GM12878 (cell line): ENCODE measurements at regions not wholly inside any gene's neighbourhood (a gene's known extent, or its start where the extent isn't known, plus 50 kb on each side); places are given as distances from the start of the nearest gene placed in this dataset.

Experiments
- ATAC-seq: fragments of 200-7000 bp; cut with Tn5 transposase; 3 replicates; pipeline ENCODE4 v1.9.1; 2020; ENCODE audit warnings: mild to moderate bottlenecking, moderate library complexity
- BruUV-seq: library from RNA; stranded (reverse); fragments of 400-500 nt; replicated peaks from 2 replicates; lab custom pipeline; 2021; lab: Mats Ljungman, UMichigan
- CTCF ChIA-PET: fragments of 300-600 bp; sonication (Branson Sonifier 250); formaldehyde crosslinking; extraction: SDS; loops from one replicate; lab custom pipeline; 2021; ENCODE audit warnings: inconsistent platforms; lab: Yijun Ruan, JAX
- POLR2A ChIA-PET: fragments of 350-600 bp; formaldehyde crosslinking; extraction: SDS; loops from one replicate; lab custom pipeline; 2021; ENCODE audit warnings: inconsistent platforms; lab: Charles Lee
- RAD21 ChIA-PET: fragments of 300-600 bp; sonication (Branson Sonifier 250); formaldehyde crosslinking; loops from one replicate; lab custom pipeline; 2023; ENCODE audit warnings: antibody characterized with exemption; ENCODE audit not compliant: unreplicated experiment; lab: Charles Lee
- SMC1A ChIA-PET: fragments of 300-600 bp; sonication (Branson Sonifier 250); formaldehyde crosslinking; loops from one replicate; lab custom pipeline; 2023; ENCODE audit not compliant: unreplicated experiment, uncharacterized antibody; lab: Charles Lee
- DNase-seq: peaks from one replicate; pipeline ENCODE4 v3.0.0-alpha.2; 2011; ENCODE audit warnings: low read depth, low spot score
- FAIRE-seq: peaks from 3 replicates; lab custom pipeline; 2011; peaks lifted over from hg19 to GRCh38; lab: Jason Lieb, UNC
- H2AFZ ChIP-seq: 2 replicates; pipeline ENCODE4 v1.6.0; 2011; ENCODE audit warnings: low read depth, low read length, control low read depth; ENCODE audit not compliant: control insufficient read depth
- H3K27ac ChIP-seq: 2 replicates; pipeline ENCODE4 v1.5.1; 2011; ENCODE audit warnings: control low read depth; ENCODE audit not compliant: control insufficient read depth, insufficient read depth
- H3K27me3 ChIP-seq, 2 experiments: replicated peaks in 1 of 2; 2 replicates each; pipeline versions ENCODE4 v1.6.0 to v1.6.1; 2011; ENCODE audit warnings: low read length in 1 of 2; ENCODE audit not compliant: control insufficient read depth in 2 of 2, insufficient read depth in 2 of 2
- H3K36me3 ChIP-seq, 2 experiments: 2 replicates each; pipeline ENCODE4 v1.5.1; 2011; ENCODE audit warnings: low read length in 1 of 2; ENCODE audit not compliant: control insufficient read depth in 2 of 2, insufficient read depth in 2 of 2
- H3K4me1 ChIP-seq: 2 replicates; pipeline ENCODE4 v1.6.1; 2011; ENCODE audit warnings: mild to moderate bottlenecking, low read length, moderate library complexity, mixed read lengths; ENCODE audit not compliant: control insufficient read depth, insufficient read depth
- H3K4me2 ChIP-seq: 2 replicates; pipeline ENCODE4 v1.6.0; 2011; ENCODE audit warnings: control low read depth; ENCODE audit not compliant: control insufficient read depth, insufficient read depth
- H3K4me3 ChIP-seq: fragments of 200-600 bp; sonication (generic); 2 replicates; pipeline ENCODE4 v1.5.1; 2016
- H3K79me2 ChIP-seq: 2 replicates; pipeline ENCODE4 v1.6.0; 2011; ENCODE audit warnings: low read length; ENCODE audit not compliant: control insufficient read depth, insufficient read depth
- H3K9ac ChIP-seq: 2 replicates; pipeline ENCODE4 v1.8.0; 2011; ENCODE audit warnings: low read length, control low read depth, mixed read lengths; ENCODE audit not compliant: control insufficient read depth, insufficient read depth
- H3K9me3 ChIP-seq: replicated peaks from 3 replicates; pipeline ENCODE4 v1.5.1; 2011; ENCODE audit warnings: mild to moderate bottlenecking, low read length; ENCODE audit not compliant: control insufficient read depth, insufficient read depth
- H4K20me1 ChIP-seq: 2 replicates; pipeline ENCODE4 v1.6.0; 2011; ENCODE audit not compliant: control insufficient read depth, insufficient read depth
- BMI1 ChIP-seq: fragments of 450-650 bp; IDR thresholded peaks from 2 replicates; pipeline ENCODE4 v1.6.1; 2016; ENCODE audit warnings: mild to moderate bottlenecking, moderate library complexity, borderline replicate concordance
- BRCA1 ChIP-seq: IDR thresholded peaks from 2 replicates; pipeline ENCODE4 v1.6.1; 2011; ENCODE audit warnings: low read depth, low read length, improper control_type of control experiment
- CBX3 ChIP-seq: fragments of 200-600 bp; sonication (generic); IDR thresholded peaks from 2 replicates; pipeline ENCODE4 v1.6.1; 2016; ENCODE audit warnings: low read depth, borderline replicate concordance
- CHD2 ChIP-seq: IDR thresholded peaks from 2 replicates; pipeline ENCODE4 v1.6.1; 2011; ENCODE audit warnings: low read depth, low read length, improper control_type of control experiment, borderline replicate concordance
- KDM1A ChIP-seq: fragments of 200-600 bp; sonication (generic); IDR thresholded peaks from 2 replicates; pipeline ENCODE4 v1.6.1; 2016; ENCODE audit warnings: borderline replicate concordance
- LARP7 ChIP-seq: fragments of 450-650 bp; IDR thresholded peaks from 2 replicates; pipeline ENCODE4 v1.6.1; 2017; ENCODE audit warnings: mild to moderate bottlenecking
- MLLT1 ChIP-seq: fragments of 450-650 bp; IDR thresholded peaks from 2 replicates; pipeline ENCODE4 v1.6.1; 2016; ENCODE audit warnings: mild to moderate bottlenecking
- NBN ChIP-seq: fragments of 450-650 bp; IDR thresholded peaks from 2 replicates; pipeline ENCODE4 v1.6.1; 2016
- POLR2AphosphoS2 ChIP-seq: IDR thresholded peaks from 2 replicates; pipeline ENCODE4 v1.6.1; 2011; ENCODE audit warnings: low read depth, mild to moderate bottlenecking, low read length, improper control_type of control experiment, moderate library complexity
- SMAD1 ChIP-seq: fragments of 450-650 bp; IDR thresholded peaks from 2 replicates; pipeline ENCODE4 v1.6.1; 2018; ENCODE audit warnings: mild to moderate bottlenecking, low read depth; ENCODE audit not compliant: partially characterized antibody
- ZBTB33 ChIP-seq: fragments of 450-650 bp; IDR thresholded peaks from 2 replicates; pipeline ENCODE4 v1.6.1; 2017; ENCODE audit warnings: mild to moderate bottlenecking
- ZNF384 ChIP-seq: IDR thresholded peaks from 2 replicates; pipeline ENCODE4 v1.6.1; 2012; ENCODE audit warnings: low read depth, mild to moderate bottlenecking, low read length, improper control_type of control experiment, borderline replicate concordance
- ZSCAN29 ChIP-seq: fragments of 450-650 bp; IDR thresholded peaks from 2 replicates; pipeline ENCODE4 v1.6.1; 2017; ENCODE audit warnings: mild to moderate bottlenecking, moderate library complexity
- WGBS: methylation state at CpG from one replicate; pipeline ENCODE4 v1.1.6; 2016; ENCODE audit warnings: low lambda C conversion rate; ENCODE audit not compliant: insufficient replicate concordance, insufficient coverage; ENCODE audit errors: missing lambda C conversion rate; 5-methylcytosine and 5-hydroxymethylcytosine counted together
- in situ Hi-C: fragments of 300-500 bp; cut with MboI; formaldehyde crosslinking; loops from 9 replicates; pipeline ENCODE4 v1.14.3; 2018; ENCODE audit warnings: mixed read lengths
- intact Hi-C: fragments of 100-400 bp; cut with micrococcal nuclease; formaldehyde crosslinking; loops from one replicate; pipeline ENCODE4 v1.14.2; 2022; ENCODE audit not compliant: unreplicated experiment
- TF ChIP-seq, protein P1 (sequence below): IDR thresholded peaks from 2 replicates; pipeline ENCODE4 v1.6.1; 2011; ENCODE audit warnings: mild to moderate bottlenecking, low read depth, low read length, moderate library complexity; ENCODE audit not compliant: insufficient replicate concordance

GRCh38 chr18:68040198-68040597 lies 523.7 kb upstream of the DSEL start (continued):
- no peak for TF ChIP-seq LARP7
- TF ChIP-seq, all 136 proteins: peak for 0

DNA sequence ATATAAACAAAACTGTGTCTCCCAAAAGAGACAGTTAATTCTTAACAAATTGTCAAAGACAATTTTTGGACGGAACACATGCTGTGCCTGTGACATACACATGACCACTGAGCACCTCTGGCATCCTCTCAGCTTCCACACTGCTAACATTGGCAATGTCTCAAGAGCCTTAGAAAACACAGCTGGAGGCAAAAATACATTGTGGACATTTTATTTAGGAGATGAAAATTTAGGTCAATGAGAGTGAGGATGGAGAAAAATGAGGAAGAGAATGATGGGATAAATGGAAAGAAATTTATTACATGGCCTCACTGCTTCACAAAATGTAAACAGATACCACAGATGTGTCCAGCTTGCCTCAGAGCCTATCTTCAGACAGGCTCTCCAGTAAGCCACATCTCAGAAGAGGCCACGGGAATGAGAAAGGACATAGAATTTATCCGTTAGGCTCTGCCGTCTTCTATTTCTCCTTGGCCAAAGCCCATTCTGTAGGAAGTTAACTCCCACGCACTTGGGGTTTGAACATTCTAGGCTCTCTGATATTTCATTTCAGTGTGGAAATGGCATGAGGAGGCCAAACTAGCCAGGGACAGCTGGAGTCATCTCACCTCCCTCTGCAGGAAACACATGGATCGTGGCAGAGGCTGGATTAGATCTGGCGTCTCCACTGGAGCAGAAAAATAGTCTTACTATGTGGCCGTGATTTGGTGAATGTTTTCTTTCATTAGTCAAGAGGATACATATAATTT lies 519.4 kb upstream of the DSEL start:
- ATAC-seq: no peak
- intact Hi-C loops (no loop called here), in situ Hi-C loops (no loop called here)
- ChIA-PET POLR2A (no interaction called here), SMC1A (interaction anchor here (1.2 kb wide), 1 partner anchor 8 kb away, joined by 4 read pairs; no protein-coding TSS in a partner anchor), RAD21 (no interaction called here), CTCF (no interaction called here)
- H3K27ac ChIP-seq: no peak overlapping the region
- no peak overlapping the region for H2AFZ ChIP-seq
- no peak for DNase-seq
- H3K4me3 ChIP-seq: no peak overlapping the region
- BruUV-seq: no TSS peak
- H3K9me3 ChIP-seq: no peaks in the 10 kb centered on the region
- no peak overlapping the region for H3K4me2 ChIP-seq
- H3K27me3 ChIP-seq: no peaks in the 10 kb centered on the region
- 28% methylated on average over 8 of the region's 8 CpGs for WGBS
- no peaks in the 10 kb centered on the region for H4K20me1 ChIP-seq
- H3K36me3 ChIP-seq: no peaks in the 10 kb centered on the region
- no peak overlapping the region for H3K9ac ChIP-seq
- H3K79me2 ChIP-seq: no peaks in the 10 kb centered on the region
- H3K4me1 ChIP-seq: no peaks in the 10 kb centered on the region
- no peak for FAIRE-seq
- no peak for TF ChIP-seq SMAD1
- TF ChIP-seq BMI1: no peak
- no peak for TF ChIP-seq NBN
- no peak for TF ChIP-seq CBX3
- no peak for TF ChIP-seq ZBTB33
- no peak for TF ChIP-seq MLLT1
- TF ChIP-seq, protein P1, sequence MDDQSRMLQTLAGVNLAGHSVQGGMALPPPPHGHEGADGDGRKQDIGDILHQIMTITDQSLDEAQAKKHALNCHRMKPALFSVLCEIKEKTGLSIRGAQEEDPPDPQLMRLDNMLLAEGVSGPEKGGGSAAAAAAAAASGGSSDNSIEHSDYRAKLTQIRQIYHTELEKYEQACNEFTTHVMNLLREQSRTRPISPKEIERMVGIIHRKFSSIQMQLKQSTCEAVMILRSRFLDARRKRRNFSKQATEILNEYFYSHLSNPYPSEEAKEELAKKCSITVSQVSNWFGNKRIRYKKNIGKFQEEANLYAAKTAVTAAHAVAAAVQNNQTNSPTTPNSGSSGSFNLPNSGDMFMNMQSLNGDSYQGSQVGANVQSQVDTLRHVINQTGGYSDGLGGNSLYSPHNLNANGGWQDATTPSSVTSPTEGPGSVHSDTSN: no peak
- TF ChIP-seq BRCA1: no peak
- TF ChIP-seq POLR2AphosphoS2: no peak
- TF ChIP-seq ZNF384: no peak
- TF ChIP-seq ZSCAN29: no peak
- TF ChIP-seq KDM1A: no peak
- no peak for TF ChIP-seq CHD2
